MM.1S (cell line): ENCODE measurements at regions not wholly inside any gene's neighbourhood (a gene's known extent, or its start where the extent isn't known, plus 50 kb on each side); places are given as distances from the start of the nearest gene placed in this dataset.

Source experiments
- DNase-seq: peaks from one replicate; pipeline ENCODE4 v3.0.0-alpha.2; 2015
- H2AFZ ChIP-seq: fragments of 300-600 bp; sonication (generic); 2 replicates; pipeline ENCODE4 v1.6.0; 2016; ENCODE audit warnings: antibody characterized with exemption, low read length
- H3F3A ChIP-seq: fragments of 300-600 bp; sonication (generic); 2 replicates; pipeline ENCODE4 v1.6.1; 2016; ENCODE audit warnings: mild to moderate bottlenecking, antibody characterized with exemption, low read length, moderate library complexity, mixed read lengths; ENCODE audit not compliant: insufficient read depth
- H3K27ac ChIP-seq: fragments of 300-600 bp; sonication (generic); 2 replicates; pipeline ENCODE4 v1.5.1; 2016; ENCODE audit warnings: mild to moderate bottlenecking, low read length
- H3K27me3 ChIP-seq: fragments of 300-600 bp; sonication (generic); replicated peaks from 2 replicates; pipeline ENCODE4 v1.6.0; 2016; ENCODE audit warnings: low read length; ENCODE audit not compliant: insufficient read depth
- H3K36me3 ChIP-seq: fragments of 300-600 bp; sonication (generic); replicated peaks from 2 replicates; pipeline ENCODE4 v1.6.1; 2016; ENCODE audit warnings: mild to moderate bottlenecking, low read length, mixed read lengths; ENCODE audit not compliant: insufficient read depth
- H3K4me1 ChIP-seq: fragments of 300-600 bp; sonication (generic); 2 replicates; pipeline ENCODE4 v1.6.1; 2016; ENCODE audit warnings: low read length, mixed read lengths
- H3K4me2 ChIP-seq: fragments of 300-600 bp; sonication (generic); 2 replicates; pipeline ENCODE4 v1.6.0; 2016; ENCODE audit warnings: low read depth, low read length
- H3K4me3 ChIP-seq: fragments of 300-600 bp; sonication (generic); 2 replicates; pipeline ENCODE4 v1.5.1; 2016; ENCODE audit warnings: low read length, mixed read lengths
- H3K79me2 ChIP-seq: fragments of 300-600 bp; sonication (generic); 2 replicates; pipeline ENCODE4 v1.6.1; 2016; ENCODE audit warnings: mixed run types, low read length, mixed read lengths
- H3K9ac ChIP-seq: fragments of 300-600 bp; sonication (generic); 2 replicates; pipeline ENCODE4 v1.6.1; 2016; ENCODE audit warnings: low read length, mixed read lengths
- H3K9me2 ChIP-seq: fragments of 300-600 bp; sonication (generic); replicated peaks from 2 replicates; pipeline ENCODE4 v1.6.1; 2016; ENCODE audit warnings: mild to moderate bottlenecking, low read length, mixed read lengths; ENCODE audit not compliant: insufficient read depth
- H3K9me3 ChIP-seq: fragments of 300-600 bp; sonication (generic); replicated peaks from 2 replicates; pipeline ENCODE4 v1.6.1; 2016; ENCODE audit warnings: mild to moderate bottlenecking, low read length, mixed read lengths; ENCODE audit not compliant: insufficient read depth
- H4K20me1 ChIP-seq: fragments of 300-600 bp; sonication (generic); 2 replicates; pipeline ENCODE4 v1.6.1; 2016; ENCODE audit warnings: mild to moderate bottlenecking, low read length, moderate library complexity, mixed read lengths; ENCODE audit not compliant: insufficient read depth
- CTCF ChIP-seq: fragments of 300-600 bp; sonication (generic); IDR thresholded peaks from 2 replicates; pipeline ENCODE4 v1.5.1; 2016; ENCODE audit warnings: antibody characterized with exemption, low read length, mixed read lengths
- EZH2 ChIP-seq: fragments of 300-600 bp; sonication (generic); optimal IDR thresholded peaks from 2 replicates; pipeline ENCODE3; 2017; ENCODE audit warnings: low read depth, mild to moderate bottlenecking, antibody characterized with exemption, low read length, mixed read lengths
- EZH2phosphoT487 ChIP-seq: fragments of 300-600 bp; sonication (generic); IDR thresholded peaks from 2 replicates; pipeline ENCODE4 v1.6.1; 2018; ENCODE audit warnings: antibody characterized with exemption, low read length

- peaks cover 7% of the 10 kb centered on the region; the same call in 1 of the 2 replicates for H3K4me1 ChIP-seq
- no peak overlapping the region for H3K4me3 ChIP-seq
- no peaks in the 10 kb centered on the region for H3F3A ChIP-seq
- no peak overlapping the region for H3K27ac ChIP-seq
- H3K36me3 ChIP-seq, result no peaks in the 10 kb centered on the region; the same call in 1 of the 2 replicates
- no peak overlapping the region for H3K4me2 ChIP-seq
- no peaks in the 10 kb centered on the region for H3K27me3 ChIP-seq
- no peak overlapping the region for H2AFZ ChIP-seq
- no peaks in the 10 kb centered on the region for H3K9me3 ChIP-seq
- H4K20me1 ChIP-seq, result no peaks in the 10 kb centered on the region
- DNase-seq, result no peak
- TF ChIP-seq CTCF, result no peak
- TF ChIP-seq EZH2, result no peak
- no peak for TF ChIP-seq EZH2phosphoT487
- no peaks in the 10 kb centered on the region for H3K9me2 ChIP-seq
- H3K9ac ChIP-seq, result no peak overlapping the region
- H3K79me2 ChIP-seq, result no peaks in the 10 kb centered on the region
These were observed 713.7 kb downstream of the SLITRK1 start for GRCh38 chr13:83168590-83168989.

GRCh38 chr13:83167203-83167602, 715.1 kb downstream of the SLITRK1 start:
- no peak overlapping the region for H2AFZ ChIP-seq
- no peak for DNase-seq

GRCh38 chr13:83166550-83166949, 715.7 kb downstream of the SLITRK1 start:
- Histone ChIP-seq H3K9me3 (no peaks in the 10 kb centered on the region), H3K36me3 (no peaks in the 10 kb centered on the region; the same call in 1 of the 2 replicates), H3K79me2 (no peaks in the 10 kb centered on the region), H3K4me3 (no peak overlapping the region), H3K27ac (no peak overlapping the region), H2AFZ (no peak overlapping the region), H3K9me2 (no peaks in the 10 kb centered on the region), H3K4me1 (peaks cover 21% of the 10 kb centered on the region), H3K9ac (no peak overlapping the region), H3K4me2 (no peak overlapping the region), H3F3A (peaks cover 12% of the 10 kb centered on the region), H4K20me1 (no peaks in the 10 kb centered on the region), H3K27me3 (no peaks in the 10 kb centered on the region)
- TF ChIP-seq EZH2, result no peak
- no peak for DNase-seq

More at GRCh38 chr13:83167203-83167602, 715.1 kb downstream of the SLITRK1 start:
- Histone ChIP-seq H3K4me1 (peaks cover 15% of the 10 kb centered on the region), H3K9ac (no peak overlapping the region), H3K4me3 (no peak overlapping the region), H3F3A (peaks cover 9% of the 10 kb centered on the region), H4K20me1 (no peaks in the 10 kb centered on the region), H3K79me2 (no peaks in the 10 kb centered on the region), H3K36me3 (no peaks in the 10 kb centered on the region; the same call in 1 of the 2 replicates), H3K27ac (no peak overlapping the region), H3K4me2 (no peak overlapping the region), H3K27me3 (no peaks in the 10 kb centered on the region), H3K9me3 (no peaks in the 10 kb centered on the region), H3K9me2 (no peaks in the 10 kb centered on the region)
- TF ChIP-seq EZH2 (no peak), CTCF (no peak), EZH2phosphoT487 (no peak)

- peak; percentile 98 for DNase-seq
- Histone ChIP-seq H3K9me2 (no peaks in the 10 kb centered on the region), H4K20me1 (no peaks in the 10 kb centered on the region), H3K4me3 (peak overlapping the region; percentile 40), H3K4me1 (peaks cover 22% of the 10 kb centered on the region), H3K79me2 (no peaks in the 10 kb centered on the region), H3K36me3 (no peaks in the 10 kb centered on the region; the same call in 1 of the 2 replicates), H3K9me3 (no peaks in the 10 kb centered on the region), H3F3A (peaks cover 12% of the 10 kb centered on the region), H2AFZ (peak overlapping the region; percentile 49; the same call in 1 of the 2 replicates), H3K4me2 (peak overlapping the region; percentile 47; the same call in 1 of the 2 replicates), H3K27me3 (no peaks in the 10 kb centered on the region), H3K27ac (peak overlapping the region; percentile 93), H3K9ac (peak overlapping the region; percentile 48)
- TF ChIP-seq EZH2, result no peak
- no peak for TF ChIP-seq EZH2phosphoT487
- TF ChIP-seq CTCF, result no peak
These were observed 719.8 kb downstream of the SLITRK1 start for GRCh38 chr13:83162493-83162892.
